Endothelial cell of umbilical vein (primary cell): ENCODE measurements at regions not wholly inside any gene's neighbourhood (a gene's known extent, or its start where the extent isn't known, plus 50 kb on each side); places are given as distances from the start of the nearest gene placed in this dataset.

ENCODE experiments used
- EZH2 ChIP-seq: IDR thresholded peaks from 2 replicates; pipeline ENCODE4 v1.6.1; 2012; ENCODE audit warnings: borderline replicate concordance, low read depth, mild to moderate bottlenecking, moderate library complexity, low read length, inconsistent platforms; ENCODE audit not compliant: severe bottlenecking
- MAX ChIP-seq: IDR thresholded peaks from 2 replicates; pipeline ENCODE4 v1.6.1; 2011; ENCODE audit not compliant: insufficient read depth, insufficient read length
- MYC ChIP-seq: IDR thresholded peaks from one replicate; pipeline ENCODE4 v1.6.1; 2011; ENCODE audit warnings: mild to moderate bottlenecking, low read depth, low read length
- POLR2A ChIP-seq: IDR thresholded peaks from 2 replicates; pipeline ENCODE4 v1.6.1; 2012; ENCODE audit warnings: low read depth, mild to moderate bottlenecking, control low read depth, low read length
- TF ChIP-seq, protein P1 (sequence below), 2 donors: IDR thresholded peaks; 1 replicate in 1 of 2; 2 replicates in 1 of 2; pipeline ENCODE4 v1.5.1; 2011; ENCODE audit warnings: low read length in 2 of 2, mild to moderate bottlenecking in 2 of 2, moderate library complexity in 2 of 2, control low read depth in 1 of 2, inconsistent platforms in 1 of 2, low read depth in 1 of 2; ENCODE audit not compliant: insufficient read depth in 1 of 2; ENCODE audit errors: extremely low read depth in 1 of 2

GRCh38 chr12:60872219-60872618, 1276.4 kb downstream of the SLC16A7 start:
- TF ChIP-seq POLR2A: no peak
- TF ChIP-seq, protein P1, sequence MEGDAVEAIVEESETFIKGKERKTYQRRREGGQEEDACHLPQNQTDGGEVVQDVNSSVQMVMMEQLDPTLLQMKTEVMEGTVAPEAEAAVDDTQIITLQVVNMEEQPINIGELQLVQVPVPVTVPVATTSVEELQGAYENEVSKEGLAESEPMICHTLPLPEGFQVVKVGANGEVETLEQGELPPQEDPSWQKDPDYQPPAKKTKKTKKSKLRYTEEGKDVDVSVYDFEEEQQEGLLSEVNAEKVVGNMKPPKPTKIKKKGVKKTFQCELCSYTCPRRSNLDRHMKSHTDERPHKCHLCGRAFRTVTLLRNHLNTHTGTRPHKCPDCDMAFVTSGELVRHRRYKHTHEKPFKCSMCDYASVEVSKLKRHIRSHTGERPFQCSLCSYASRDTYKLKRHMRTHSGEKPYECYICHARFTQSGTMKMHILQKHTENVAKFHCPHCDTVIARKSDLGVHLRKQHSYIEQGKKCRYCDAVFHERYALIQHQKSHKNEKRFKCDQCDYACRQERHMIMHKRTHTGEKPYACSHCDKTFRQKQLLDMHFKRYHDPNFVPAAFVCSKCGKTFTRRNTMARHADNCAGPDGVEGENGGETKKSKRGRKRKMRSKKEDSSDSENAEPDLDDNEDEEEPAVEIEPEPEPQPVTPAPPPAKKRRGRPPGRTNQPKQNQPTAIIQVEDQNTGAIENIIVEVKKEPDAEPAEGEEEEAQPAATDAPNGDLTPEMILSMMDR (IDR thresholded peaks at IDR 0.05; ENCODE audit: extremely low read depth in 1 of 2, insufficient read depth in 1 of 2, low read depth in 1 of 2, low read length in 2 of 2): no peak
- no peak for TF ChIP-seq MYC
- TF ChIP-seq MAX: no peak
- TF ChIP-seq EZH2: no peak
